ENCODE measurements at regions not wholly inside any gene's neighbourhood (a gene's known extent, or its start where the extent isn't known, plus 50 kb on each side); places are given as distances from the start of the nearest gene placed in this dataset.
A peak's percentile ranks its signal among the peaks of the same experiment; 100 is the strongest.

DNA sequence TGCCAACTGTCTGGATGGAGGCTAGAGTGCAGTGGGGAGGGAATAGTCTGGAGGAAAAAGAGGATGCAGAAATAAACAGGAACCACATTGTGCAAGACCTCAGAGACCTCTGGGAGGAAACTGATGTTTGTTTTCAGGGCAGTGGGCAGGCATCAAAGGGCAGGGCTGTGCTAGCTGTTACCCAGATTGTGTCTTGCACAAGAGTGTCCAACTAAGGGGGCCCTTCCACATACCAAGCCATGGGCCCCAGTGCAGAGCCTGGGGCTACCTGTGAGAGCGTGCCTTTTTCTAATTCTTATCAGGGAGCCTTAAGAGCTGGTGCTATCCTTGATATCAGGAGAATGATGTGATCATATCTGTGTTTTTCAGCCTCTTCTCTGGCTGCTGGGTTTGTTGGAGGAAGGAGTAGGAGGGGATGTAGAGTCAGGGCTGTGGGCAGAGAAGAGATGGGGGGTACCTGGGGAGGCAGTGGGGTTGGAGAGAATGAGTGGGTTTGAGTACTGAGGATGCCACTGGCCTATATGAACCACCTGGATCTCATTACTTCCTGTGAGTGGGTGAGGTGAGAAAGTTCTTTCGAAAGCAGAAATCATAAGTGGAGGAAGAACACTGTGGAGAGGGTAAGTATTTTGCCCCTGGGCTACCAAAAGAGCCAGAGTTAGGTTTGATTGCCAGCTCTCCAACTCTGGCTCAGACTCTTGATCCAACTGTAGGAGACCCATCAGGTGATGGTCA lies 259.2 kb upstream of the CRY1 start (continued):
- TF ChIP-seq SIN3A (IDR thresholded peaks at IDR 0.05; ENCODE audit: borderline replicate concordance, low read depth, low read length) (0 out of 2 replicates have a peak, but pooled peaks have one; percentile 48), FOXK2 (IDR thresholded peaks at IDR 0.05) (peak; percentile 64; the same call in 1 of the 2 replicates), ZBTB21 (CRISPR knock-in tag; IDR thresholded peaks at IDR 0.05) (no peak), ZMAT3 (CRISPR knock-in tag; conservative IDR thresholded peaks at IDR 0.05) (no peak), ZNF546 (CRISPR knock-in tag; conservative IDR thresholded peaks at IDR 0.05) (0 out of 2 replicates have a peak, but pooled peaks have one; percentile 38), ZNF234 (CRISPR knock-in tag; conservative IDR thresholded peaks at IDR 0.05) (no peak), AGO2 (optimal IDR thresholded peaks at IDR 0.05; ENCODE audit: low read depth, low read length) (no peak), NONO (IDR thresholded peaks at IDR 0.05) (no peak), NONO (CRISPR knock-in tag; conservative IDR thresholded peaks at IDR 0.05) (no peak), ZNF30 (CRISPR knock-in tag; IDR thresholded peaks at IDR 0.05) (no peak), SMAD1 (CRISPR knock-in tag; IDR thresholded peaks at IDR 0.05; ENCODE audit: borderline replicate concordance, low read depth) (no peak), ZNF124 (CRISPR knock-in tag; IDR thresholded peaks at IDR 0.05) (peak; percentile 56; the same call in 1 of the 2 replicates), ZNF776 (CRISPR knock-in tag; IDR thresholded peaks at IDR 0.05) (no peak), SSRP1 (CRISPR knock-in tag; IDR thresholded peaks at IDR 0.05) (0 out of 2 replicates have a peak, but pooled peaks have one; percentile 23), ADNP (CRISPR knock-in tag; IDR thresholded peaks at IDR 0.05) (no peak)
- TF ChIP-seq, protein P1, sequence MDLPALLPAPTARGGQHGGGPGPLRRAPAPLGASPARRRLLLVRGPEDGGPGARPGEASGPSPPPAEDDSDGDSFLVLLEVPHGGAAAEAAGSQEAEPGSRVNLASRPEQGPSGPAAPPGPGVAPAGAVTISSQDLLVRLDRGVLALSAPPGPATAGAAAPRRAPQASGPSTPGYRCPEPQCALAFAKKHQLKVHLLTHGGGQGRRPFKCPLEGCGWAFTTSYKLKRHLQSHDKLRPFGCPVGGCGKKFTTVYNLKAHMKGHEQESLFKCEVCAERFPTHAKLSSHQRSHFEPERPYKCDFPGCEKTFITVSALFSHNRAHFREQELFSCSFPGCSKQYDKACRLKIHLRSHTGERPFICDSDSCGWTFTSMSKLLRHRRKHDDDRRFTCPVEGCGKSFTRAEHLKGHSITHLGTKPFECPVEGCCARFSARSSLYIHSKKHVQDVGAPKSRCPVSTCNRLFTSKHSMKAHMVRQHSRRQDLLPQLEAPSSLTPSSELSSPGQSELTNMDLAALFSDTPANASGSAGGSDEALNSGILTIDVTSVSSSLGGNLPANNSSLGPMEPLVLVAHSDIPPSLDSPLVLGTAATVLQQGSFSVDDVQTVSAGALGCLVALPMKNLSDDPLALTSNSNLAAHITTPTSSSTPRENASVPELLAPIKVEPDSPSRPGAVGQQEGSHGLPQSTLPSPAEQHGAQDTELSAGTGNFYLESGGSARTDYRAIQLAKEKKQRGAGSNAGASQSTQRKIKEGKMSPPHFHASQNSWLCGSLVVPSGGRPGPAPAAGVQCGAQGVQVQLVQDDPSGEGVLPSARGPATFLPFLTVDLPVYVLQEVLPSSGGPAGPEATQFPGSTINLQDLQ (CRISPR knock-in tag; IDR thresholded peaks at IDR 0.05) = peak; percentile 76; the same call in 1 of the 2 replicates
- TF ChIP-seq, protein P2, sequence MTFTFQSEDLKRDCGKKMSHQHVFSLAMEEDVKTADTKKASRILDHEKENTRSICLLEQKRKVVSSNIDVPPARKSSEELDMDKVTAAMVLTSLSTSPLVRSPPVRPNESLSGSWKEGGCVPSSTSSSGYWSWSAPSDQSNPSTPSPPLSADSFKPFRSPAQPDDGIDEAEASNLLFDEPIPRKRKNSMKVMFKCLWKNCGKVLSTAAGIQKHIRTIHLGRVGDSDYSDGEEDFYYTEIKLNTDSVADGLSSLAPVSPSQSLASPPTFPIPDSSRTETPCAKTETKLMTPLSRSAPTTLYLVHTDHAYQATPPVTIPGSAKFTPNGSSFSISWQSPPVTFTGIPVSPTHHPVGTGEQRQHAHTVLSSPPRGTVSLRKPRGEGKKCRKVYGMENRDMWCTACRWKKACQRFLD (CRISPR knock-in tag; IDR thresholded peaks at IDR 0.05; ENCODE audit: borderline replicate concordance) = no peak
- TF ChIP-seq, protein P3, sequence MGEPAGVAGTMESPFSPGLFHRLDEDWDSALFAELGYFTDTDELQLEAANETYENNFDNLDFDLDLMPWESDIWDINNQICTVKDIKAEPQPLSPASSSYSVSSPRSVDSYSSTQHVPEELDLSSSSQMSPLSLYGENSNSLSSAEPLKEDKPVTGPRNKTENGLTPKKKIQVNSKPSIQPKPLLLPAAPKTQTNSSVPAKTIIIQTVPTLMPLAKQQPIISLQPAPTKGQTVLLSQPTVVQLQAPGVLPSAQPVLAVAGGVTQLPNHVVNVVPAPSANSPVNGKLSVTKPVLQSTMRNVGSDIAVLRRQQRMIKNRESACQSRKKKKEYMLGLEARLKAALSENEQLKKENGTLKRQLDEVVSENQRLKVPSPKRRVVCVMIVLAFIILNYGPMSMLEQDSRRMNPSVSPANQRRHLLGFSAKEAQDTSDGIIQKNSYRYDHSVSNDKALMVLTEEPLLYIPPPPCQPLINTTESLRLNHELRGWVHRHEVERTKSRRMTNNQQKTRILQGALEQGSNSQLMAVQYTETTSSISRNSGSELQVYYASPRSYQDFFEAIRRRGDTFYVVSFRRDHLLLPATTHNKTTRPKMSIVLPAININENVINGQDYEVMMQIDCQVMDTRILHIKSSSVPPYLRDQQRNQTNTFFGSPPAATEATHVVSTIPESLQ (CRISPR knock-in tag; conservative IDR thresholded peaks at IDR 0.05) = no peak
- TF ChIP-seq, protein P4, sequence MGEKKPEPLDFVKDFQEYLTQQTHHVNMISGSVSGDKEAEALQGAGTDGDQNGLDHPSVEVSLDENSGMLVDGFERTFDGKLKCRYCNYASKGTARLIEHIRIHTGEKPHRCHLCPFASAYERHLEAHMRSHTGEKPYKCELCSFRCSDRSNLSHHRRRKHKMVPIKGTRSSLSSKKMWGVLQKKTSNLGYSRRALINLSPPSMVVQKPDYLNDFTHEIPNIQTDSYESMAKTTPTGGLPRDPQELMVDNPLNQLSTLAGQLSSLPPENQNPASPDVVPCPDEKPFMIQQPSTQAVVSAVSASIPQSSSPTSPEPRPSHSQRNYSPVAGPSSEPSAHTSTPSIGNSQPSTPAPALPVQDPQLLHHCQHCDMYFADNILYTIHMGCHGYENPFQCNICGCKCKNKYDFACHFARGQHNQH (CRISPR knock-in tag; IDR thresholded peaks at IDR 0.05) = peak; percentile 92
- TF ChIP-seq, protein P5, sequence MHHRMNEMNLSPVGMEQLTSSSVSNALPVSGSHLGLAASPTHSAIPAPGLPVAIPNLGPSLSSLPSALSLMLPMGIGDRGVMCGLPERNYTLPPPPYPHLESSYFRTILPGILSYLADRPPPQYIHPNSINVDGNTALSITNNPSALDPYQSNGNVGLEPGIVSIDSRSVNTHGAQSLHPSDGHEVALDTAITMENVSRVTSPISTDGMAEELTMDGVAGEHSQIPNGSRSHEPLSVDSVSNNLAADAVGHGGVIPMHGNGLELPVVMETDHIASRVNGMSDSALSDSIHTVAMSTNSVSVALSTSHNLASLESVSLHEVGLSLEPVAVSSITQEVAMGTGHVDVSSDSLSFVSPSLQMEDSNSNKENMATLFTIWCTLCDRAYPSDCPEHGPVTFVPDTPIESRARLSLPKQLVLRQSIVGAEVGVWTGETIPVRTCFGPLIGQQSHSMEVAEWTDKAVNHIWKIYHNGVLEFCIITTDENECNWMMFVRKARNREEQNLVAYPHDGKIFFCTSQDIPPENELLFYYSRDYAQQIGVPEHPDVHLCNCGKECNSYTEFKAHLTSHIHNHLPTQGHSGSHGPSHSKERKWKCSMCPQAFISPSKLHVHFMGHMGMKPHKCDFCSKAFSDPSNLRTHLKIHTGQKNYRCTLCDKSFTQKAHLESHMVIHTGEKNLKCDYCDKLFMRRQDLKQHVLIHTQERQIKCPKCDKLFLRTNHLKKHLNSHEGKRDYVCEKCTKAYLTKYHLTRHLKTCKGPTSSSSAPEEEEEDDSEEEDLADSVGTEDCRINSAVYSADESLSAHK (CRISPR knock-in tag; IDR thresholded peaks at IDR 0.05; ENCODE audit: borderline replicate concordance) = no peak
